Testis (tissue), 2 donors: ENCODE measurements at regions not wholly inside any gene's neighbourhood (a gene's known extent, or its start where the extent isn't known, plus 50 kb on each side); places are given as distances from the start of the nearest gene placed in this dataset.

ENCODE experiments used
- CTCF ChIP-seq, 3 experiments: fragments of 450-650 bp in 2 of 3; fragments of 200-600 bp in 1 of 3; sonication (generic) in 1 of 3; IDR thresholded peaks; one replicate each; pipeline ENCODE4 v1.5.1; 2016 to 2019; ENCODE audit warnings: antibody characterized with exemption in 3 of 3, mild to moderate bottlenecking in 2 of 3, moderate library complexity in 1 of 3
- POLR2A ChIP-seq: fragments of 450-650 bp; IDR thresholded peaks from one replicate; pipeline ENCODE4 v1.6.1; 2017; ENCODE audit warnings: antibody characterized with exemption, mild to moderate bottlenecking, moderate library complexity

GRCh38 chr4:29726938-29727337 is 993.2 kb upstream of the PCDH7 start:
- TF ChIP-seq POLR2A: no peak
- no peak for TF ChIP-seq CTCF (IDR thresholded peaks at IDR 0.05)
